ENCODE measurements at regions not wholly inside any gene's neighbourhood (a gene's known extent, or its start where the extent isn't known, plus 50 kb on each side); places are given as distances from the start of the nearest gene placed in this dataset.
A peak's percentile ranks its signal among the peaks of the same experiment; 100 is the strongest.

- DNase-seq, result no peak
Measured at GRCh38 chr5:173524136-173524535, 92.3 kb downstream of the BOD1 start.

- DNase-seq, result no peak
Measured at GRCh38 chr5:173523388-173523787, 93.1 kb downstream of the BOD1 start.

GRCh38 chr5:173522518-173522917, 93.9 kb downstream of the BOD1 start:
- no peak for DNase-seq

- DNase-seq, result no peak
Measured at GRCh38 chr5:173518856-173519255, 97.6 kb downstream of the BOD1 start.

GRCh38 chr5:173517648-173518047, 98.8 kb downstream of the BOD1 start:
- DNase-seq, result no peak

GRCh38 chr5:173515526-173515925, 100.9 kb downstream of the BOD1 start:
- DNase-seq, result peak; percentile 87

GRCh38 chr5:173514661-173515060, 101.8 kb downstream of the BOD1 start:
- peak; percentile 56 for DNase-seq

GRCh38 chr5:173513521-173513991, 102.9 kb downstream of the BOD1 start:
- DNase-seq, result peak; percentile 91

GRCh38 chr5:173512637-173513435, 103.6 kb downstream of the BOD1 start:
- DNase-seq, result no peak

GRCh38 chr5:173509060-173509459, 107.4 kb downstream of the BOD1 start:
- no peak for DNase-seq

GRCh38 chr5:173507171-173507570, 109.3 kb downstream of the BOD1 start:
- DNase-seq, result no peak

GRCh38 chr5:173505634-173506033, 110.8 kb downstream of the BOD1 start:
- no peak for DNase-seq

- no peak for DNase-seq
Measured at GRCh38 chr5:173501922-173502321, 114.5 kb downstream of the BOD1 start.

- no peak for DNase-seq
Measured at GRCh38 chr5:173501271-173501670, 115.2 kb downstream of the BOD1 start.

- no peak for DNase-seq
Measured at GRCh38 chr5:173500213-173500560, 116.3 kb downstream of the BOD1 start.

GRCh38 chr5:173499471-173500212, 116.8 kb downstream of the BOD1 start:
- DNase-seq, result no peak

- DNase-seq, result no peak
Measured at GRCh38 chr5:173498739-173499470, 117.5 kb downstream of the BOD1 start.

- DNase-seq, result peak; percentile 81
Measured at GRCh38 chr5:173498286-173498685, 118.2 kb downstream of the BOD1 start.

- no peak for DNase-seq
Measured at GRCh38 chr5:173497685-173498084, 118.8 kb downstream of the BOD1 start.

- DNase-seq, result no peak
Measured at GRCh38 chr5:173496883-173497255, 119.6 kb downstream of the BOD1 start.

- DNase-seq, result no peak
Measured at GRCh38 chr5:173496129-173496882, 120.1 kb downstream of the BOD1 start.

- DNase-seq, result no peak
Measured at GRCh38 chr5:173495225-173495904, 121.1 kb downstream of the BOD1 start.
